ENCODE measurements at regions not wholly inside any gene's neighbourhood (a gene's known extent, or its start where the extent isn't known, plus 50 kb on each side); places are given as distances from the start of the nearest gene placed in this dataset.
"Not testable (repeated sequence)": the region's sequence is repeated elsewhere in the genome, so short reads cannot be mapped to it uniquely, and the experiment has no call there.

- TF ChIP-seq CTCF (IDR thresholded peaks at IDR 0.05; ENCODE audit: insufficient read depth, low read depth, low read length, missing control alignments), result no peak
- no peak for DNase-seq (ENCODE audit: low read depth)
Measured at GRCh38 chr14:65989981-65990380, 496.2 kb upstream of the CCDC196 start.

GRCh38 chr14:65991104-65991503 lies 495.1 kb upstream of the CCDC196 start:
- no peak overlapping the region for H3K4me3 ChIP-seq (ENCODE audit: low read length)
- no peak for DNase-seq (ENCODE audit: low read depth)
- TF ChIP-seq CTCF (IDR thresholded peaks at IDR 0.05; ENCODE audit: insufficient read depth, low read depth, low read length, missing control alignments), result no peak

More at GRCh38 chr14:65989981-65990380, 496.2 kb upstream of the CCDC196 start:
- H3K4me3 ChIP-seq (ENCODE audit: low read length), result no peak overlapping the region

GRCh38 chr14:65991935-65992334 lies 494.2 kb upstream of the CCDC196 start:
- not testable (repeated sequence) for H3K4me3 ChIP-seq (ENCODE audit: low read length); DNase-seq (ENCODE audit: low read depth)

- DNase-seq (ENCODE audit: low read depth), result peak; percentile 48
- TF ChIP-seq CTCF (IDR thresholded peaks at IDR 0.05; ENCODE audit: insufficient read depth, low read depth, low read length, missing control alignments), result no peak
- H3K4me3 ChIP-seq (ENCODE audit: low read length), result no peak overlapping the region
Measured at GRCh38 chr14:65993103-65993502, 493.1 kb upstream of the CCDC196 start.

GRCh38 chr14:65993996-65994395 lies 492.2 kb upstream of the CCDC196 start:
- TF ChIP-seq CTCF (IDR thresholded peaks at IDR 0.05; ENCODE audit: insufficient read depth, low read depth, low read length, missing control alignments), result no peak
- H3K4me3 ChIP-seq (ENCODE audit: low read length), result no peak overlapping the region
- DNase-seq (ENCODE audit: low read depth), result no peak

- DNase-seq (ENCODE audit: low read depth), result peak; percentile 78
Measured at GRCh38 chr14:65997347-65997746, 488.8 kb upstream of the CCDC196 start.

GRCh38 chr14:65999865-66000264 lies 486.3 kb upstream of the CCDC196 start:
- DNase-seq (ENCODE audit: low read depth), result no peak
- TF ChIP-seq CTCF (IDR thresholded peaks at IDR 0.05; ENCODE audit: insufficient read depth, low read depth, low read length, missing control alignments), result no peak
- H3K4me3 ChIP-seq (ENCODE audit: low read length), result no peak overlapping the region

More at GRCh38 chr14:65997347-65997746, 488.8 kb upstream of the CCDC196 start:
- TF ChIP-seq CTCF (IDR thresholded peaks at IDR 0.05; ENCODE audit: insufficient read depth, low read depth, low read length, missing control alignments), result no peak
- H3K4me3 ChIP-seq (ENCODE audit: low read length), result no peak overlapping the region

Measured in epithelial cell of esophagus (primary cell).